ENCODE measurements at regions not wholly inside any gene's neighbourhood (a gene's known extent, or its start where the extent isn't known, plus 50 kb on each side); places are given as distances from the start of the nearest gene placed in this dataset.

- ATAC-seq, result no peak
- H3K27ac ChIP-seq, result no peak overlapping the region
These were observed 189.0 kb upstream of the CTAGE1 start for GRCh38 chr18:22606563-22607283.

GRCh38 chr18:22607284-22607635 lies 189.5 kb upstream of the CTAGE1 start:
- H3K36me3 ChIP-seq, result no peaks in the 10 kb centered on the region
- ATAC-seq, result no peak
- H3K27me3 ChIP-seq, result no peaks in the 10 kb centered on the region
- no peak overlapping the region for H3K4me3 ChIP-seq
- H3K27ac ChIP-seq, result no peak overlapping the region
- H3K9me3 ChIP-seq, result no peaks in the 10 kb centered on the region
- H3K4me1 ChIP-seq, result peaks cover 46% of the 10 kb centered on the region
- DNase-seq, result no peak
- no peak for TF ChIP-seq CTCF (IDR thresholded peaks at IDR 0.05)
- intact Hi-C loops (cut with DNase I), result no loop called here

More at GRCh38 chr18:22606563-22607283, 189.0 kb upstream of the CTAGE1 start:
- intact Hi-C loops (cut with DNase I), result no loop called here
- H3K4me3 ChIP-seq, result no peak overlapping the region
- H3K4me1 ChIP-seq, result peaks cover 46% of the 10 kb centered on the region
- H3K36me3 ChIP-seq, result no peaks in the 10 kb centered on the region
- H3K27me3 ChIP-seq, result no peaks in the 10 kb centered on the region
- DNase-seq, result no peak
- TF ChIP-seq CTCF (IDR thresholded peaks at IDR 0.05), result no peak
- no peaks in the 10 kb centered on the region for H3K9me3 ChIP-seq

DNA sequence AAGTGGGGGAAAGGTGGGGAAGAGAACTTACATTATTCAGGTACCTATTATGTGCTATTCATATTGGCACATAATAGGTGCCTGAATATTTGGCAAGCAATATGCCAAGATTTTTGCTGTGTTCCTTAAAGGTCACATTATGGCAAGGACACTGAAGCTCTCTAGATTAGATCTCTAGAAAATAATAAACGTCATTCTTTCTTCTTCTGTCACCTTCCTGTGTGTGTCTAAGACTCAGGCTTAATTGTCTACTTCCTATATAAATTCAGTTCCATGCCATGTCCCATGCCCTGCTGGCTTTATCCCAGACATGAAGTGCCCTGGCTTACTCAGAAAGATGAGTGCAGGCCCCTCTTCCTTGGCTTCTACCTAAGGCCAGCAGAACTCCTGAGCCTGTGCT lies 191.1 kb upstream of the CTAGE1 start:
- Histone ChIP-seq H3K27ac (peak overlapping the region; percentile 55), H3K4me1 (peaks cover 45% of the 10 kb centered on the region), H3K4me3 (no peak overlapping the region), H3K36me3 (no peaks in the 10 kb centered on the region), H3K27me3 (no peaks in the 10 kb centered on the region), H3K9me3 (no peaks in the 10 kb centered on the region)
- ATAC-seq, result no peak
- no peak for DNase-seq
- TF ChIP-seq CTCF (IDR thresholded peaks at IDR 0.05), result no peak
- intact Hi-C loops (cut with DNase I), result no loop called here

GRCh38 chr18:22609642-22610041 lies 191.9 kb upstream of the CTAGE1 start:
- Histone ChIP-seq H3K27ac (peak overlapping the region; percentile 55), H3K36me3 (no peaks in the 10 kb centered on the region), H3K4me3 (no peak overlapping the region), H3K4me1 (peaks cover 39% of the 10 kb centered on the region), H3K9me3 (no peaks in the 10 kb centered on the region), H3K27me3 (no peaks in the 10 kb centered on the region)
- no peak for ATAC-seq
- TF ChIP-seq CTCF (IDR thresholded peaks at IDR 0.05), result peak; percentile 11
- peak; percentile 60 for DNase-seq
- intact Hi-C loops (cut with DNase I), result no loop called here

GRCh38 chr18:22613058-22613690 lies 195.5 kb upstream of the CTAGE1 start:
- Histone ChIP-seq H3K36me3 (no peaks in the 10 kb centered on the region), H3K27me3 (no peaks in the 10 kb centered on the region), H3K27ac (peak overlapping the region; percentile 71), H3K4me3 (no peak overlapping the region), H3K9me3 (no peaks in the 10 kb centered on the region), H3K4me1 (peaks cover 19% of the 10 kb centered on the region)
- intact Hi-C loops (cut with DNase I), result no loop called here
- DNase-seq, result peak; percentile 84
- peak; percentile 99 for ATAC-seq
- TF ChIP-seq CTCF (IDR thresholded peaks at IDR 0.05), result no peak

Measured in upper lobe of right lung (tissue), 1 donor.